DND-41 (cell line): ENCODE measurements at regions not wholly inside any gene's neighbourhood (a gene's known extent, or its start where the extent isn't known, plus 50 kb on each side); places are given as distances from the start of the nearest gene placed in this dataset.

Source experiments
- EZH2 ChIP-seq: IDR thresholded peaks from 3 replicates; pipeline ENCODE4 v1.6.1; 2012; ENCODE audit warnings: borderline replicate concordance, low read depth, mild to moderate bottlenecking, moderate library complexity, low read length, inconsistent platforms; ENCODE audit not compliant: severe bottlenecking
- TF ChIP-seq, protein P1 (sequence below): IDR thresholded peaks from 2 replicates; pipeline ENCODE4 v1.5.1; 2012; ENCODE audit warnings: borderline replicate concordance, low read length, moderate library complexity, mild to moderate bottlenecking; ENCODE audit not compliant: poor library complexity, severe bottlenecking; ENCODE audit errors: extremely low read depth

DNA sequence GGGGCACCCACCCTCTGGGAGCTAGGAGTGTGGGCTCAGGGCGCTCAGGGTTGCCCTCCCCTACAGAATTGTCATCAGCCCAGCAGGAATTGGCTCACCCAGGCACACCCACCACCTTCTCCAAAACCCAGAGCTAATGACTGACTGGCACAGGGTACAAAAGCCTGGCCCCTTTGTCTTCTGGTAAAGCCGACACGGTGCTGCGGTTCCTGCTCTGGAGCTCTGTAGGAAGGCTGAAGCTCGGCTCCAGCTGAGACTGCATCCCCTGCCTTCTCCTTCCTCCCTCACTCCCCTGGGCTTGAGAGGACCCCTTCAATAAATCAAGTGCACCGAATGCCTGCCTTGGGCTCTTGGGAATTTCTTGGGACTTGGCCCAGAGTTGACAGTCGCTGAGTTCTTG is 117.9 kb upstream of the EEPD1 start:
- no peak for TF ChIP-seq EZH2
- TF ChIP-seq, protein P1, sequence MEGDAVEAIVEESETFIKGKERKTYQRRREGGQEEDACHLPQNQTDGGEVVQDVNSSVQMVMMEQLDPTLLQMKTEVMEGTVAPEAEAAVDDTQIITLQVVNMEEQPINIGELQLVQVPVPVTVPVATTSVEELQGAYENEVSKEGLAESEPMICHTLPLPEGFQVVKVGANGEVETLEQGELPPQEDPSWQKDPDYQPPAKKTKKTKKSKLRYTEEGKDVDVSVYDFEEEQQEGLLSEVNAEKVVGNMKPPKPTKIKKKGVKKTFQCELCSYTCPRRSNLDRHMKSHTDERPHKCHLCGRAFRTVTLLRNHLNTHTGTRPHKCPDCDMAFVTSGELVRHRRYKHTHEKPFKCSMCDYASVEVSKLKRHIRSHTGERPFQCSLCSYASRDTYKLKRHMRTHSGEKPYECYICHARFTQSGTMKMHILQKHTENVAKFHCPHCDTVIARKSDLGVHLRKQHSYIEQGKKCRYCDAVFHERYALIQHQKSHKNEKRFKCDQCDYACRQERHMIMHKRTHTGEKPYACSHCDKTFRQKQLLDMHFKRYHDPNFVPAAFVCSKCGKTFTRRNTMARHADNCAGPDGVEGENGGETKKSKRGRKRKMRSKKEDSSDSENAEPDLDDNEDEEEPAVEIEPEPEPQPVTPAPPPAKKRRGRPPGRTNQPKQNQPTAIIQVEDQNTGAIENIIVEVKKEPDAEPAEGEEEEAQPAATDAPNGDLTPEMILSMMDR, result no peak
